Breast epithelium (tissue), 3 donors: ENCODE measurements at regions not wholly inside any gene's neighbourhood (a gene's known extent, or its start where the extent isn't known, plus 50 kb on each side); places are given as distances from the start of the nearest gene placed in this dataset.

Experiments
- CTCF ChIP-seq, 3 donors: fragments of 450-650 bp; IDR thresholded peaks; one replicate each; pipeline ENCODE4 v1.5.1; 2016 to 2017; ENCODE audit warnings: antibody characterized with exemption in 3 of 3, mild to moderate bottlenecking in 3 of 3, moderate library complexity in 3 of 3
- POLR2A ChIP-seq: fragments of 450-650 bp; IDR thresholded peaks from one replicate; pipeline ENCODE4 v1.6.1; 2016; ENCODE audit warnings: antibody characterized with exemption, mild to moderate bottlenecking, moderate library complexity
- POLR2AphosphoS5 ChIP-seq, 3 donors: sonication (generic); formaldehyde crosslinking; IDR thresholded peaks; one replicate each; pipeline ENCODE4 v1.6.1; 2017; ENCODE audit warnings: antibody characterized with exemption in 3 of 3

- no peak for TF ChIP-seq CTCF (IDR thresholded peaks at IDR 0.05)
- no peak for TF ChIP-seq POLR2AphosphoS5 (IDR thresholded peaks at IDR 0.05)
- TF ChIP-seq POLR2A = no peak
These were observed 163.4 kb downstream of the ERCC6L2 start for GRCh38 chr9:96038914-96039313.
